Stimulated activated naive CD8-positive, alpha-beta T cell treated with anti-CD3 and anti-CD28 coated beads, Interleukin-15, amount 100 ng/mL, for 72 hours (primary cell): ENCODE measurements at regions not wholly inside any gene's neighbourhood (a gene's known extent, or its start where the extent isn't known, plus 50 kb on each side); places are given as distances from the start of the nearest gene placed in this dataset.
A peak's percentile ranks its signal among the peaks of the same experiment; 100 is the strongest.
"Not testable (repeated sequence)": the region's sequence is repeated elsewhere in the genome, so short reads cannot be mapped to it uniquely, and the experiment has no call there.

Experiments used
- ATAC-seq: fragments of 150-1000 bp; cut with Tn5 transposase; 2 replicates; pipeline ENCODE4 v1.10.0; 2021; ENCODE audit warnings: mild to moderate bottlenecking, moderate library complexity
- DNase-seq, 2 donors: peaks; one replicate each; pipeline ENCODE4 v3.0.0; 2021 to 2022
- H3K27ac Mint-ChIP-seq, 2 donors: one replicate each; pipeline ENCODE4 v1.8.0; 2022; ENCODE audit warnings: mild to moderate bottlenecking in 2 of 2, mixed read lengths in 2 of 2, moderate library complexity in 2 of 2
- H3K27me3 Mint-ChIP-seq: one replicate; pipeline ENCODE4 v1.8.0; 2022; ENCODE audit warnings: mixed read lengths
- H3K4me1 Mint-ChIP-seq: one replicate; pipeline ENCODE4 v1.8.0; 2022; ENCODE audit warnings: mild to moderate bottlenecking, mixed read lengths
- H3K4me3 Mint-ChIP-seq, 2 donors: one replicate each; pipeline ENCODE4 v1.8.0; 2022; ENCODE audit warnings: mild to moderate bottlenecking in 2 of 2, mixed read lengths in 2 of 2, moderate library complexity in 1 of 2
- H3K9me3 Mint-ChIP-seq, 2 donors: one replicate each; pipeline ENCODE4 v1.8.0; 2022; ENCODE audit warnings: mixed read lengths in 2 of 2

- Mint-ChIP-seq H3K9me3 (peaks cover 12 to 19% of the 10 kb centered on the region in 2 donors), H3K27ac (no peak overlapping the region), H3K4me1 (no peaks in the 10 kb centered on the region), H3K4me3 (no peak overlapping the region), H3K27me3 (no peaks in the 10 kb centered on the region)
- ATAC-seq (no peak), DNase-seq (no peak)
These were observed 224.0 kb downstream of the HNRNPD start for GRCh38 chr4:82149750-82150149.

DNA sequence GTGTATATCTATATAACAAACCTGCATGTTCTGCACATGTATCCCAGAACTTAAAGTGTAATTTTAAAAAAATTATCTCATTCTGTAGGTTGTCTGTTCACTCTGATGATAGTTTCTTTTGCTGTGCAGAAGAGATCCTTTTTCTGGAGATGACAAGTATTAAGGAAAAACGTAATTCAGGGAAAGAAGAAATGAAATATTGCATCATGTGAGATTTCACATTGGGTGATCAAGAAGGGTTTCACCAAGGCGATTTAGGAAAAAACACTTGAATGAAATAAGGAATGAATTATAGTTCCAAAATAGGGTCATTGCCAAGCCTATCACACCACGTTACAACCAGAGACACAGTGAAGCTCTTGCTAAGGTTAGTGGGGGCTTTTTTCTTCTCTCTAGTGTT is 227.9 kb downstream of the HNRNPD start:
- Mint-ChIP-seq H3K27ac (no peak overlapping the region), H3K9me3 (no peaks in the 10 kb centered on the region), H3K4me3 (no peak overlapping the region), H3K27me3 (no peaks in the 10 kb centered on the region), H3K4me1 (no peaks in the 10 kb centered on the region)
- no peak for DNase-seq
- no peak for ATAC-seq

- DNase-seq, result no peak
- no peaks in the 10 kb centered on the region for H3K27me3 Mint-ChIP-seq
- H3K27ac Mint-ChIP-seq, result no peak overlapping the region
- no peak for ATAC-seq
- no peak overlapping the region for H3K4me3 Mint-ChIP-seq
- peaks cover 7 to 8% of the 10 kb centered on the region in 2 donors for H3K9me3 Mint-ChIP-seq
- H3K4me1 Mint-ChIP-seq, result peaks cover 28% of the 10 kb centered on the region
These were observed 233.4 kb downstream of the HNRNPD start for GRCh38 chr4:82140422-82140821.

DNA sequence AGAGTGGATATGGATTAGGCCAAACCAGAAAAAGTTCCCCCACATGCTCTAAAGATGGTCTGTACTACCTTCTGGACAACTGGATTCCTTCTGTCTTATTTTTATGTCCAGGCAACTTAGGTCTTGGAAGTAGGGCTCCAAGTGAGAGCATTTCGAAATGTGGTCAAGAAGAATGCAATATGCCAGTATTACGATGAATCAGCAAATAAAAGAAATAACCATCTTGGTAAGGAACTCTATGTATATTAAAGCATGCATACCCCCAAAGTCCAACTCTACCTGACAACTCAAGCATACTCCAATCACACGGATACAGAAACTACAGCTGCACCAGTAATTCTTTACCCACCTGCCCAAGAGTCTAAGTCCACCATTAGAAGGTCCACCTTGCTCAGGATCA is 234.5 kb downstream of the HNRNPD start:
- H3K27me3 Mint-ChIP-seq, result no peaks in the 10 kb centered on the region
- ATAC-seq (no peak), DNase-seq (no peak)
- no peak overlapping the region for H3K4me3 Mint-ChIP-seq
- peaks cover 33% of the 10 kb centered on the region for H3K4me1 Mint-ChIP-seq
- H3K27ac Mint-ChIP-seq, result no peak overlapping the region
- H3K9me3 Mint-ChIP-seq, result peaks cover 7 to 8% of the 10 kb centered on the region in 2 donors

- H3K4me1 Mint-ChIP-seq, result peaks cover 33% of the 10 kb centered on the region
- H3K9me3 Mint-ChIP-seq, result peaks cover 7 to 8% of the 10 kb centered on the region in 2 donors
- no peaks in the 10 kb centered on the region for H3K27me3 Mint-ChIP-seq
- peak; percentile 81 for ATAC-seq
- no peak overlapping the region for H3K4me3 Mint-ChIP-seq
- H3K27ac Mint-ChIP-seq, result no peak overlapping the region
- peak in 1 of 2 donors; percentile 29 for DNase-seq
These were observed 235.4 kb downstream of the HNRNPD start for GRCh38 chr4:82138374-82138773.

DNA sequence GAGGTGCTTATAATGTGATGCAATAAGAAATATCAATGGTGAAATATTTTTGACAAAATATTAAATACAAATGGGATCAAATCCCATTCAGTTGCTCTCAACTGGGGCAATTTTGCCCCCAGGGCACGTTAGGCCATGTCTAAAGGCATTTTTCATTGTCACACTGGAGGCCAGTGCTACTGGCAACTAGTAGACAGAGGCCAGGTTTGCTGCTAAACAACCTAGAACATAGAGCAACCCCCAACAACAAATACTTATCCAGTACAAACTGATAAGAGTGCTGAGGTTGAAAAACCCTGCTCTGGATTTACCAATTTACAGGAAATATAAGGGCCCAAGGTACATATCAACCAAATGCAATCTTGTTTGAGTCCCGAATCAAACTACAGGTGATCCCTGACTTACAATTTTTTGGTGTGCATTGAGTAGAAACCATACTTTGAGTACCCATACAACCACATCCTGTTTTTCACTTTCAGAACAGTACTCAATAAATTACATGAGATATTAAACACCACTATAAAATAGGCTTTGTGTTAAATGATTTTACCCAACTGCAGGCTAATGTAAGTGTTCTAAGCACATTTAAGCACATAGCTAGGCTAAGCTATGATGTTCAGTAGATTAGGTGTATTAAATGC is 237.5 kb downstream of the HNRNPD start:
- H3K27me3 Mint-ChIP-seq, result no peaks in the 10 kb centered on the region
- peaks cover 33% of the 10 kb centered on the region for H3K4me1 Mint-ChIP-seq
- ATAC-seq (peak; percentile 88), DNase-seq (peak in 1 of 2 donors; percentile 17)
- no peak overlapping the region for H3K4me3 Mint-ChIP-seq
- peaks cover 7 to 8% of the 10 kb centered on the region in 2 donors for H3K9me3 Mint-ChIP-seq
- H3K27ac Mint-ChIP-seq, result no peak overlapping the region

DNA sequence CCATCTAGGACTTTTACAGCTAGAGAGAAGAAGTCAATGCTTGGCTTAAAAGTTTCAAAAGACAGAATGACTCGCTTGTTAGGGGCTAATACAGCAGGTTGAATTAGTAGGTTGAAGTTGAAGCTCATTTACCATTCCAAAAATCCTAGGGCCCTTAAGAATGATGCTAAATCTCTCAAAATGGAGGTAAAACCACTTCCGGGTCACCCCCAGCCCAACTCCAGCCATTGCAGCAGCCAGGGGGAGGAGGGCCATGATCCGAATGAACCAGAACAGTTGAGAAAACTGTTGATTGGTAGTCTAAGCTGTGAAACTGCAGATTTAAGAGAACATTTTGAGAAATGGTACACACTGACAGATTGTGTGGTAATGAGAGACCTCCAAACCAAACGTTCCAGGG is 245.4 kb downstream of the HNRNPD start:
- Mint-ChIP-seq H3K4me1 (peaks cover 6% of the 10 kb centered on the region), H3K27me3 (no peaks in the 10 kb centered on the region), H3K27ac (no peak overlapping the region), H3K4me3 (no peak overlapping the region), H3K9me3 (peaks cover 4 to 9% of the 10 kb centered on the region in 2 donors)
- DNase-seq (no peak), ATAC-seq (no peak)

GRCh38 chr4:82126512-82127040 is 247.2 kb downstream of the HNRNPD start:
- DNase-seq (no peak), ATAC-seq (no peak)
- Mint-ChIP-seq H3K9me3 (peaks cover 4 to 9% of the 10 kb centered on the region in 2 donors), H3K4me3 (no peak overlapping the region), H3K27me3 (no peaks in the 10 kb centered on the region), H3K27ac (no peak overlapping the region), H3K4me1 (peaks cover 6% of the 10 kb centered on the region)

DNA sequence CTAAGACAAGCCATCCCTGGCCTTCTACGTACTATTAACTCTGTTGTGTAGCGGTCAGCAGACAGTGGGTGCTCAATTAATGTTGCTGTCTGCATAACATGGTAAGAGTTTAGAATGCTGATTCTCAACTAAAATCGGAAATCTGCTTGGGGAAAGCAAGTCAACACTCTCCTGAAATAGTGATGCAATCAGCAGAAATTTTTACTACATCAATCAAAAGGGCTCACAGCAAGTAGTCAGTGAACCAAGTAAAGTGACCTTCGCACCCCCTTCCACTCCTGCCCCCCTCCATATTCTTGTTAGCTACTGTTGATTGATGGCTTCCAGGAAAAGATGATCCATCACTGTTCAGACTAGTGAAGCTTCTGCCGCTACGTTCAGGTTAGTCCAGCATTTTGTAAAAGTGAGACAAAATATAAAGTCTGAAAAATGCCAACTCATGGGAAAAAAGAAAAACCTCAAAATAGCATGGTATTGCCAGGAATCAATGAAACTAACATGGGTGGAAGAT is 247.9 kb downstream of the HNRNPD start:
- no peak for DNase-seq
- Mint-ChIP-seq H3K27me3 (no peaks in the 10 kb centered on the region), H3K27ac (peak overlapping the region in 1 of 2 donors; percentile 54), H3K9me3 (peaks cover 4 to 9% of the 10 kb centered on the region in 2 donors), H3K4me3 (no peak overlapping the region), H3K4me1 (peaks cover 6% of the 10 kb centered on the region)
- no peak for ATAC-seq

GRCh38 chr4:82124932-82125786 is 248.6 kb downstream of the HNRNPD start:
- Mint-ChIP-seq H3K27me3 (no peaks in the 10 kb centered on the region), H3K27ac (no peak overlapping the region), H3K9me3 (peaks cover 4 to 9% of the 10 kb centered on the region in 2 donors), H3K4me1 (peaks cover 6% of the 10 kb centered on the region), H3K4me3 (no peak overlapping the region)
- DNase-seq (no peak), ATAC-seq (no peak)

DNA sequence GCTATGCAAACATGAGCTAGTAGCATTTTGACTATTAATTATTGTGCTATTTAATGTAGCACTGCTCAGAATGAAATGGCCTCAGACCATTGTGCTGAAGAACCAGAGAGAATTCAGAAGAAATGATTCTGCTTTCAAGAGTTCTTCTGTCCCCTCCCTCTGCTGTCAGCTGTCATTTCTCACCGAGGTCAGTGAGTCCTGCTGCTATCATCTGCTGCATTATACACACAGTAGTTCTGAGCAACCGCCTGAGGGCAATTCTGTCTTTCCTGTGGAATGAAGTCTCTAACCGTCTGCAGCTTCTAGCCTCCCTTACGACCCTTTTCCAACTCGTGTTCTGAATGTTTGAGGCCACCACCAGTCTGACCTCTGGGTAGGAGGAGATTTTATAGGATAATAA is 249.4 kb downstream of the HNRNPD start:
- ATAC-seq, result no peak
- DNase-seq, result no peak
- no peak overlapping the region for H3K27ac Mint-ChIP-seq
- H3K4me1 Mint-ChIP-seq, result peaks cover 6% of the 10 kb centered on the region
- no peak overlapping the region for H3K4me3 Mint-ChIP-seq
- peaks cover 4 to 8% of the 10 kb centered on the region in 2 donors for H3K9me3 Mint-ChIP-seq
- H3K27me3 Mint-ChIP-seq, result no peaks in the 10 kb centered on the region

DNA sequence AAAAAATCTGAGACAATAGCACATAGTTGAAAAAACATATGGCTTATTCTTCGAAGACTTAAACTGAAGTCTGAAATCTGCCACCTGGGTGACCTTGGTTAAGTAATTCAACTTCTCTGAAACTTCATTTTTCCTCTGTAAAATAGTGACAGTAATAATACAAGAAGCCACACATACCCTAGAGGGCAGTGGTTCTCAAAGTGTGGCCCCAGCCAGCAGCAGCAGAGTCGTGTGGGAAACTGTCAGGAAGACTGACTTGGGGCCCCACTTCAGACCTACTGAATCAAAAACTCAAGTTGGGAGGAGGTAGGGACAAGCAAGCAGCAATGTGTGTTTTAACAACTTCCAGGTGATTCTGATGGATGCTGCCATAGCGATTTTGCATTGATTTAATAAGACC is 249.9 kb downstream of the HNRNPD start:
- Mint-ChIP-seq H3K4me1 (peaks cover 6% of the 10 kb centered on the region), H3K27me3 (no peaks in the 10 kb centered on the region), H3K9me3 (peaks cover 4% of the 10 kb centered on the region in 2 donors), H3K27ac (no peak overlapping the region), H3K4me3 (no peak overlapping the region)
- ATAC-seq, result no peak
- DNase-seq, result no peak

- DNase-seq, H3K9me3 Mint-ChIP-seq, H3K27ac Mint-ChIP-seq, H3K27me3 Mint-ChIP-seq, H3K4me3 Mint-ChIP-seq, ATAC-seq, H3K4me1 Mint-ChIP-seq: not testable (repeated sequence)
These were observed 258.6 kb downstream of the HNRNPD start for GRCh38 chr4:82115183-82115582.

DNA sequence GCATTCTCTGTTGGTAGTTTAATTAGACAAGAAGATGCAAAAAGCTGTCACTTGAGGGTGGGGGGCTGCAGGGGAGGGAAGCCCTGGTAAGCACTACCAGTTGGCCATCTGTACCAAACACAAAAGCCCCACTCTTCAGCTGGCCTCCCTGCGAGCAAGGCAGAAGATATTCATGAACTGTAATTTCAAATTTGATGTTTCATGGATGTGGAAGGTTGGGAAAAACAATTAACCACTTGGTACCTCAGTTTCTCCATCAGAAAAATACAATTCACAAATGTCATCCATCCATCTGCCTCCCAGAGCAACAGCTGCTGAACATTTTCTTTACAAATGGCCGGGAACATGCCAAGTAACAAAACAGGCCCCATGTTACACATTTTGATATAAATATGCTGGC is 265.3 kb downstream of the HNRNPD start:
- Mint-ChIP-seq H3K9me3 (no peaks in the 10 kb centered on the region), H3K27ac (no peak overlapping the region), H3K27me3 (no peaks in the 10 kb centered on the region), H3K4me3 (no peak overlapping the region), H3K4me1 (no peaks in the 10 kb centered on the region)
- ATAC-seq (no peak), DNase-seq (no peak)

DNA sequence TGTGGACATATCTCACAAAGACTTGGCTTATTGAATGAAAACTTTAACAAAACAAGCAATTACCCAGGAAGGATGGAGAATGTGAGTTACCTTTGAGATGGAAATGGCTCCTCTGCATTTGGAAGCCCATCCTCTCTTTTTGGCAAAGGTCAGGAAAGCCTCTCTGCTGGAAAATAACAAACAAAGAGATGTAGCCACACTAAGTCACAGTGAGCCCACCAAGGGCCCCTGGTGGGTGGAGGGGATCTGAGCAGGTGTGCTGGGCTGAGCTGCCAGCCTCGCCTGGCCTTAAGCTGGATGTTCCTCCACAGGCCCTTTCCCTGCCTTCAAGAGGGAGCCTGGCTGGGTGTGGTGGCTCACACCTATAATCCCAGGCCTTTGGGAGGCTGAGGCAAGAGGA is 269.2 kb downstream of the HNRNPD start:
- Mint-ChIP-seq H3K27ac (no peak overlapping the region), H3K4me1 (no peaks in the 10 kb centered on the region), H3K9me3 (no peaks in the 10 kb centered on the region), H3K27me3 (no peaks in the 10 kb centered on the region), H3K4me3 (no peak overlapping the region)
- DNase-seq (no peak), ATAC-seq (no peak)
